ENCODE measurements at regions not wholly inside any gene's neighbourhood (a gene's known extent, or its start where the extent isn't known, plus 50 kb on each side); places are given as distances from the start of the nearest gene placed in this dataset.

GRCh38 chr2:198697794-198698193, 759.9 kb downstream of the SATB2 start:
- DNase-seq, result no peak

- no peak for DNase-seq
These were observed 760.5 kb downstream of the SATB2 start for GRCh38 chr2:198697218-198697617.

GRCh38 chr2:198695879-198696278, 761.9 kb downstream of the SATB2 start:
- no peak for DNase-seq

GRCh38 chr2:198692907-198693510, 764.7 kb downstream of the SATB2 start:
- DNase-seq, result no peak

GRCh38 chr2:198691236-198691635, 766.5 kb downstream of the SATB2 start:
- no peak for DNase-seq

- no peak for DNase-seq
These were observed 793.4 kb downstream of the SATB2 start for GRCh38 chr2:198664321-198664720.

- DNase-seq, result no peak
These were observed 794.8 kb downstream of the SATB2 start for GRCh38 chr2:198662905-198663304.

- DNase-seq, result no peak
These were observed 797.2 kb downstream of the SATB2 start for GRCh38 chr2:198660501-198660900.

GRCh38 chr2:198659096-198659870, 798.5 kb downstream of the SATB2 start:
- DNase-seq, result no peak

GRCh38 chr2:198657512-198658121, 800.1 kb downstream of the SATB2 start:
- DNase-seq, result no peak

GRCh38 chr2:198656869-198657268, 800.9 kb downstream of the SATB2 start:
- no peak for DNase-seq

- no peak for DNase-seq
These were observed 803.1 kb downstream of the SATB2 start for GRCh38 chr2:198654646-198655045.

GRCh38 chr2:198653311-198653710, 804.4 kb downstream of the SATB2 start:
- no peak for DNase-seq

GRCh38 chr2:198652461-198652860, 805.3 kb downstream of the SATB2 start:
- no peak for DNase-seq

- DNase-seq, result no peak
These were observed 811.9 kb downstream of the SATB2 start for GRCh38 chr2:198645816-198646215.

GRCh38 chr2:198641161-198641560, 816.6 kb downstream of the SATB2 start:
- DNase-seq, result no peak

GRCh38 chr2:198640463-198640862, 817.3 kb downstream of the SATB2 start:
- no peak for DNase-seq

- no peak for DNase-seq
These were observed 818.2 kb downstream of the SATB2 start for GRCh38 chr2:198639580-198639979.

- no peak for DNase-seq
These were observed 819.2 kb downstream of the SATB2 start for GRCh38 chr2:198638577-198638976.

GRCh38 chr2:198630384-198630783, 826.0 kb downstream of the PLCL1 start:
- DNase-seq, result no peak

- no peak for DNase-seq
These were observed 824.2 kb downstream of the PLCL1 start for GRCh38 chr2:198628596-198628995.

- DNase-seq, result no peak
These were observed 818.8 kb downstream of the PLCL1 start for GRCh38 chr2:198622986-198623730.

GRCh38 chr2:198615972-198616371, 811.6 kb downstream of the PLCL1 start:
- no peak for DNase-seq

- no peak for DNase-seq
These were observed 806.8 kb downstream of the PLCL1 start for GRCh38 chr2:198611201-198611600.
